KMS-11 (cell line): ENCODE measurements at regions not wholly inside any gene's neighbourhood (a gene's known extent, or its start where the extent isn't known, plus 50 kb on each side); places are given as distances from the start of the nearest gene placed in this dataset.

Experiments used
- H2AFZ ChIP-seq: fragments of 200-600 bp; sonication (generic); 2 replicates; pipeline ENCODE4 v1.6.1; 2016; ENCODE audit warnings: antibody characterized with exemption, mixed run types, low read depth
- H3K27ac ChIP-seq: fragments of 200-600 bp; sonication (generic); 2 replicates; pipeline ENCODE4 v1.6.1; 2016; ENCODE audit warnings: mild to moderate bottlenecking, mixed run types
- H3K27me3 ChIP-seq: fragments of 200-600 bp; sonication (generic); 2 replicates; pipeline ENCODE4 v1.6.1; 2017; ENCODE audit warnings: mild to moderate bottlenecking, low read depth, mixed run types, moderate library complexity; ENCODE audit not compliant: insufficient read depth
- H3K36me3 ChIP-seq: fragments of 200-600 bp; sonication (generic); 2 replicates; pipeline ENCODE4 v1.6.1; 2017; ENCODE audit warnings: mild to moderate bottlenecking, mixed run types; ENCODE audit not compliant: insufficient read depth
- H3K4me1 ChIP-seq: fragments of 200-600 bp; sonication (generic); 2 replicates; pipeline ENCODE4 v1.6.1; 2016; ENCODE audit warnings: mild to moderate bottlenecking, low read depth, mixed run types; ENCODE audit not compliant: poor library complexity, severe bottlenecking
- H3K4me2 ChIP-seq: fragments of 200-600 bp; sonication (generic); 2 replicates; pipeline ENCODE4 v1.7.0; 2016; ENCODE audit warnings: mild to moderate bottlenecking, mixed run types
- H3K4me3 ChIP-seq: fragments of 200-600 bp; sonication (generic); IDR thresholded peaks from 2 replicates; pipeline ENCODE4 v1.6.1; 2017; ENCODE audit warnings: low read depth, low read length, mixed read lengths; ENCODE audit not compliant: insufficient read depth
- H3K79me2 ChIP-seq: fragments of 200-600 bp; sonication (generic); 2 replicates; pipeline ENCODE4 v1.6.1; 2016; ENCODE audit warnings: low read depth, mixed run types; ENCODE audit not compliant: insufficient read depth
- H3K9ac ChIP-seq: fragments of 200-600 bp; sonication (generic); 2 replicates; pipeline ENCODE4 v1.6.1; 2016; ENCODE audit warnings: mild to moderate bottlenecking, mixed run types
- H4K20me1 ChIP-seq: fragments of 200-600 bp; sonication (generic); 2 replicates; pipeline ENCODE4 v1.6.1; 2016; ENCODE audit warnings: mild to moderate bottlenecking, mixed run types; ENCODE audit not compliant: insufficient read depth
- CTCF ChIP-seq: fragments of 200-600 bp; sonication (generic); conservative IDR thresholded peaks from 2 replicates; pipeline ENCODE4 v1.6.1; 2017; ENCODE audit warnings: low read depth, mild to moderate bottlenecking, antibody characterized with exemption, low read length, moderate library complexity, mixed read lengths

GRCh38 chr5:105882956-105883481 is 1787.7 kb downstream of the EFNA5 start:
- H2AFZ ChIP-seq, result no peak overlapping the region
- H3K4me3 ChIP-seq, result no peak overlapping the region
- H3K9ac ChIP-seq, result no peak overlapping the region
- no peaks in the 10 kb centered on the region for H3K79me2 ChIP-seq
- H3K27ac ChIP-seq, result no peak overlapping the region
- TF ChIP-seq CTCF, result no peak
- H3K4me2 ChIP-seq, result no peak overlapping the region
- H4K20me1 ChIP-seq, result no peaks in the 10 kb centered on the region
- no peaks in the 10 kb centered on the region for H3K36me3 ChIP-seq
- H3K27me3 ChIP-seq, result no peaks in the 10 kb centered on the region
- H3K4me1 ChIP-seq, result no peaks in the 10 kb centered on the region

GRCh38 chr5:105878402-105878801 is 1792.3 kb downstream of the EFNA5 start:
- Histone ChIP-seq H3K9ac (no peak overlapping the region), H3K4me1 (no peaks in the 10 kb centered on the region), H4K20me1 (no peaks in the 10 kb centered on the region), H3K79me2 (no peaks in the 10 kb centered on the region), H2AFZ (no peak overlapping the region), H3K27me3 (no peaks in the 10 kb centered on the region), H3K27ac (no peak overlapping the region), H3K4me2 (no peak overlapping the region), H3K36me3 (no peaks in the 10 kb centered on the region), H3K4me3 (no peak overlapping the region)
- no peak for TF ChIP-seq CTCF

GRCh38 chr5:105877592-105877991 is 1793.1 kb downstream of the EFNA5 start:
- Histone ChIP-seq H3K4me3 (no peak overlapping the region), H3K27ac (no peak overlapping the region), H2AFZ (no peak overlapping the region)

GRCh38 chr5:105874316-105874715 is 1796.4 kb downstream of the EFNA5 start:
- H3K79me2 ChIP-seq, result no peaks in the 10 kb centered on the region
- no peak overlapping the region for H2AFZ ChIP-seq
- no peak overlapping the region for H3K9ac ChIP-seq
- H3K4me2 ChIP-seq, result no peak overlapping the region
- H3K4me3 ChIP-seq, result no peak overlapping the region
- no peaks in the 10 kb centered on the region for H3K27me3 ChIP-seq
- TF ChIP-seq CTCF, result no peak
- H4K20me1 ChIP-seq, result no peaks in the 10 kb centered on the region
- no peaks in the 10 kb centered on the region for H3K36me3 ChIP-seq
- H3K27ac ChIP-seq, result no peak overlapping the region
- H3K4me1 ChIP-seq, result no peaks in the 10 kb centered on the region

More at GRCh38 chr5:105877592-105877991, 1793.1 kb downstream of the EFNA5 start:
- Histone ChIP-seq H3K4me1 (no peaks in the 10 kb centered on the region), H4K20me1 (no peaks in the 10 kb centered on the region), H3K36me3 (no peaks in the 10 kb centered on the region), H3K9ac (no peak overlapping the region), H3K27me3 (no peaks in the 10 kb centered on the region), H3K79me2 (no peaks in the 10 kb centered on the region), H3K4me2 (no peak overlapping the region)
- no peak for TF ChIP-seq CTCF
